Gastrocnemius medialis (tissue), 4 donors: ENCODE measurements at regions not wholly inside any gene's neighbourhood (a gene's known extent, or its start where the extent isn't known, plus 50 kb on each side); places are given as distances from the start of the nearest gene placed in this dataset.

Source experiments
- POLR2A ChIP-seq, 2 donors: fragments of 450-650 bp; IDR thresholded peaks; one replicate each; pipeline ENCODE4 v1.6.1; 2017; ENCODE audit warnings: antibody characterized with exemption in 2 of 2, mild to moderate bottlenecking in 2 of 2, moderate library complexity in 2 of 2
- TF ChIP-seq, protein P1 (sequence below), 5 experiments: fragments of 450-650 bp in 3 of 5; fragments of 200-600 bp in 2 of 5; sonication (generic) in 2 of 5; IDR thresholded peaks in 4 of 5; conservative IDR thresholded peaks in 1 of 5; 1 replicate in 4 of 5; 2 replicates in 1 of 5; pipeline ENCODE4 v1.5.1; 2016 to 2019; ENCODE audit warnings: antibody characterized with exemption in 5 of 5, mild to moderate bottlenecking in 3 of 5, moderate library complexity in 3 of 5

DNA sequence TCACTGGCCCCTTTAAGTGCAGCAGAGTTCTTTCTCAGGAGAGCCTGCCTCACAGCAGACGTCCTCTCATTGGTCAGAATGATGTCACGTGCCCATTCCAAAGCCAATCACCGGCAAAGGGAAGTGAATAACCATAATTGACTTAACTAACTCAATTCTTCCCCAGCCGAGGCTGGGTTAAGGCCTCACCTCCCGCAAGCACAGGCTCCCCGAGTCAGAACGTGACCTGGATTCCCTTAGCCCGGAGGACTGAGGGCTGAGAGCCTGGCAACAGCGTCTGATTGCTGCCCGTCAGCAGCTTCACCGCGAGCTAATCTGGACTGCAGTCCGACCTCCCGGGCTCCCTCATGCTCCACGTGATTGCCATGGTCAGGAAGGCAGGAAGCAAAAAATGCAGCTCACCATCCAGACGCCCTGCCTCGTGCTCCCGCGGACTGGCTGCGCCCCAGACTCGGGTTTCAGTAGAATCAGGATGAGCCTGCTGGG, 92.1 kb upstream of the FZD10 start:
- TF ChIP-seq, protein P1, sequence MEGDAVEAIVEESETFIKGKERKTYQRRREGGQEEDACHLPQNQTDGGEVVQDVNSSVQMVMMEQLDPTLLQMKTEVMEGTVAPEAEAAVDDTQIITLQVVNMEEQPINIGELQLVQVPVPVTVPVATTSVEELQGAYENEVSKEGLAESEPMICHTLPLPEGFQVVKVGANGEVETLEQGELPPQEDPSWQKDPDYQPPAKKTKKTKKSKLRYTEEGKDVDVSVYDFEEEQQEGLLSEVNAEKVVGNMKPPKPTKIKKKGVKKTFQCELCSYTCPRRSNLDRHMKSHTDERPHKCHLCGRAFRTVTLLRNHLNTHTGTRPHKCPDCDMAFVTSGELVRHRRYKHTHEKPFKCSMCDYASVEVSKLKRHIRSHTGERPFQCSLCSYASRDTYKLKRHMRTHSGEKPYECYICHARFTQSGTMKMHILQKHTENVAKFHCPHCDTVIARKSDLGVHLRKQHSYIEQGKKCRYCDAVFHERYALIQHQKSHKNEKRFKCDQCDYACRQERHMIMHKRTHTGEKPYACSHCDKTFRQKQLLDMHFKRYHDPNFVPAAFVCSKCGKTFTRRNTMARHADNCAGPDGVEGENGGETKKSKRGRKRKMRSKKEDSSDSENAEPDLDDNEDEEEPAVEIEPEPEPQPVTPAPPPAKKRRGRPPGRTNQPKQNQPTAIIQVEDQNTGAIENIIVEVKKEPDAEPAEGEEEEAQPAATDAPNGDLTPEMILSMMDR (IDR thresholded peaks at IDR 0.05 in 4 of 5, conservative IDR thresholded peaks at IDR 0.05 in 1 of 5): no peak
- no peak for TF ChIP-seq POLR2A (IDR thresholded peaks at IDR 0.05)
